Breast epithelium (tissue), 4 donors: ENCODE measurements at regions not wholly inside any gene's neighbourhood (a gene's known extent, or its start where the extent isn't known, plus 50 kb on each side); places are given as distances from the start of the nearest gene placed in this dataset.

Source experiments
- DNase-seq, 2 donors: peaks; one replicate each; pipeline ENCODE4 v3.0.0-alpha.2; 2019; ENCODE audit warnings: low spot score in 2 of 2
- H3K27ac ChIP-seq, 2 donors: fragments of 200-600 bp; sonication (generic) in 1 of 2; one replicate each; pipeline ENCODE4 v1.5.1; 2016 to 2019; ENCODE audit warnings: mild to moderate bottlenecking in 1 of 2
- H3K27me3 ChIP-seq, 2 donors: fragments of 200-600 bp; sonication (generic) in 1 of 2; one replicate each; pipeline versions ENCODE4 v1.5.1 to v1.6.0; 2017 to 2019; ENCODE audit warnings: control low read depth in 1 of 2, mild to moderate bottlenecking in 1 of 2
- H3K36me3 ChIP-seq: fragments of 200-600 bp; one replicate; pipeline ENCODE4 v1.5.1; 2019
- H3K4me1 ChIP-seq, 2 donors: fragments of 200-600 bp; sonication (generic); one replicate each; pipeline ENCODE4 v1.5.1; 2016 to 2019; ENCODE audit warnings: control low read depth in 1 of 2
- H3K4me3 ChIP-seq, 3 donors: fragments of 200-600 bp; sonication (generic); 1 replicate in 2 of 3; 2 replicates in 1 of 3; pipeline ENCODE4 v1.5.1; 2016 to 2019; ENCODE audit warnings: mild to moderate bottlenecking in 3 of 3, moderate library complexity in 2 of 3
- H3K9me3 ChIP-seq, 2 donors: fragments of 200-600 bp; sonication (generic) in 1 of 2; one replicate each; pipeline ENCODE4 v1.5.1; 2016 to 2019; ENCODE audit warnings: control low read depth in 1 of 2
- POLR2A ChIP-seq: fragments of 450-650 bp; IDR thresholded peaks from one replicate; pipeline ENCODE4 v1.6.1; 2016; ENCODE audit warnings: antibody characterized with exemption, mild to moderate bottlenecking, moderate library complexity
- POLR2AphosphoS5 ChIP-seq, 3 donors: sonication (generic); formaldehyde crosslinking; IDR thresholded peaks; one replicate each; pipeline ENCODE4 v1.6.1; 2017; ENCODE audit warnings: antibody characterized with exemption in 3 of 3
- intact Hi-C: fragments of 100-400 bp; cut with DNase I; formaldehyde crosslinking; loops from one replicate; pipeline ENCODE4 v1.15.1; 2023; ENCODE audit warnings: low total_unique reads
- TF ChIP-seq, protein P1 (sequence below), 3 donors: fragments of 450-650 bp; IDR thresholded peaks; one replicate each; pipeline ENCODE4 v1.5.1; 2016 to 2017; ENCODE audit warnings: antibody characterized with exemption in 3 of 3, mild to moderate bottlenecking in 3 of 3, moderate library complexity in 3 of 3

DNA sequence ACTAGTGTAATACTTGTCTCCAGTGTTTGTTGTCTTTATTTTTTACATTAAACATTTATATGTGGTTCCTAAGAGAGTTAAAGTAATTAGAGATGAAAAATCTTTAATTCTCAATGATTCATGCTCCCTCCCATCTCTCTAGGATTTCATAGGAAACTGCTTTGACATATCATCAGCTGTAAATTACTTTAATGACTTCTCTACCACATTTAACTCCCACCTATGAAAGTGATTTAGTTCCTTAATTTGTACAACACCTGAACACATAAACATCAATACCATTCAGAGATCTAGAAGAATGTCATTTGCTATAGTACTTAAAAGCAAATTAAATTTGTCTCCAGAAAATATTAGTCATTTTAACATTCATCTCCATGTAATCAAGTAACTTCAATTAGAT lies 524.2 kb upstream of the CHAC2 start:
- Histone ChIP-seq H3K27ac (no peak overlapping the region), H3K9me3 (no peaks in the 10 kb centered on the region), H3K4me1 (no peaks in the 10 kb centered on the region), H3K27me3 (no peaks in the 10 kb centered on the region), H3K4me3 (no peak overlapping the region), H3K36me3 (no peaks in the 10 kb centered on the region)
- intact Hi-C loops, result no loop called here
- no peak for DNase-seq
- no peak for TF ChIP-seq POLR2A
- TF ChIP-seq, protein P1, sequence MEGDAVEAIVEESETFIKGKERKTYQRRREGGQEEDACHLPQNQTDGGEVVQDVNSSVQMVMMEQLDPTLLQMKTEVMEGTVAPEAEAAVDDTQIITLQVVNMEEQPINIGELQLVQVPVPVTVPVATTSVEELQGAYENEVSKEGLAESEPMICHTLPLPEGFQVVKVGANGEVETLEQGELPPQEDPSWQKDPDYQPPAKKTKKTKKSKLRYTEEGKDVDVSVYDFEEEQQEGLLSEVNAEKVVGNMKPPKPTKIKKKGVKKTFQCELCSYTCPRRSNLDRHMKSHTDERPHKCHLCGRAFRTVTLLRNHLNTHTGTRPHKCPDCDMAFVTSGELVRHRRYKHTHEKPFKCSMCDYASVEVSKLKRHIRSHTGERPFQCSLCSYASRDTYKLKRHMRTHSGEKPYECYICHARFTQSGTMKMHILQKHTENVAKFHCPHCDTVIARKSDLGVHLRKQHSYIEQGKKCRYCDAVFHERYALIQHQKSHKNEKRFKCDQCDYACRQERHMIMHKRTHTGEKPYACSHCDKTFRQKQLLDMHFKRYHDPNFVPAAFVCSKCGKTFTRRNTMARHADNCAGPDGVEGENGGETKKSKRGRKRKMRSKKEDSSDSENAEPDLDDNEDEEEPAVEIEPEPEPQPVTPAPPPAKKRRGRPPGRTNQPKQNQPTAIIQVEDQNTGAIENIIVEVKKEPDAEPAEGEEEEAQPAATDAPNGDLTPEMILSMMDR (IDR thresholded peaks at IDR 0.05), result no peak
- no peak for TF ChIP-seq POLR2AphosphoS5 (IDR thresholded peaks at IDR 0.05)

DNA sequence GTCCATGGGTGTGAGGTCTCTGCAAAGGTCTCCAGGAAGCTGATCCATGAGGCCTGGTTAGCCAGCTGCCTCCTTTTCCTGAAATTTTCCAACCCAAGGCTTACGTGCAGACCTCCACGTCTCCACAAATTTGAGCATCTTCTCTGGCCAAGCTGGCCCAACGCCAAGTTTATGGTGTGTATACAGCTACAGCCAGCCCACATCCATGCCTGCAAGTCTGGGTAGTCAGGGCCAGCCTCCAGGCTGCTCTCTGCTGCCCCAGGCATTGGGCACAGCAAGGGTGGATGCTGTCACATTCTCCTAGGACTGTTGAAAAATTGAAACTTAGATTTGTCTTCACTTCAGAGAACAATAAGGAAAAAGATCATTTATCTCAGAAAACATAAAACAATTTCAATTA lies 525.5 kb upstream of the CHAC2 start:
- intact Hi-C loops, result no loop called here
- Histone ChIP-seq H3K27ac (no peak overlapping the region), H3K27me3 (no peaks in the 10 kb centered on the region), H3K36me3 (no peaks in the 10 kb centered on the region), H3K4me3 (no peak overlapping the region), H3K4me1 (no peaks in the 10 kb centered on the region), H3K9me3 (no peaks in the 10 kb centered on the region)
- TF ChIP-seq POLR2A (no peak), POLR2AphosphoS5 (IDR thresholded peaks at IDR 0.05) (no peak)
- TF ChIP-seq, protein P1 (IDR thresholded peaks at IDR 0.05), result no peak
- no peak for DNase-seq

DNA sequence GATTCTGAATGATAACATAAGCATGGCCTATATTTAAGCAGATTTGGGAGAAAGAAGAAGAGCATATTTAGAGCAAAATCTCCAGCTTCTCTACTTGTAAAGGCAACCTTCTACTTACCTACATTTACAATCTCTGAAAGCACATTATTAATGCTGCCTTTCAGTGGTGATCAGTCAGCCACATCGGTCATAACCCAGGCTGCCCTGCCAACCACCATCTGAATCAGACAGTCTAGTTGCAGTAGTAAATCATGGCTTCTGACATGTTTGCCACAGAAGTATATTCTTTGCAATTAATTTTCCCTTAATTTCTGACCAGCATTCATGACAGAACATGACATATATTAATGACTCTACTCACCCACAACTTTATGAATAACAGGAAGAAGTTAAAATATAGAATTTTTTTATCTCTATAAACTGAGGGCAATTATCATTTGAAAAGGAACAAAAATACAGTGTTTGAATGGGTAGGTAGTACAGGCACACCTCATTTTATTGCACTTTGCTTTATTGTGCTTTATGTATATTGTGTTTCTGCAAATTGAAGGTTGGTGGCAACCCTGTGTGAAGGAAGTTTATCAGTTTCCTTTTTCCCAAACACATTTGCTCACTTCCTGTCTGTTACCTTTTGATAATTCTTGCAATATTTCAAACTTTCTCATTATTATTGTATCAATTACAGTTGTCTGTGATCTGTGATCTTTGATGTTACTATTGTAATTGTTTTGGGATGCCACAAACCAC lies 531.6 kb upstream of the CHAC2 start:
- Histone ChIP-seq H3K4me3 (no peak overlapping the region), H3K27ac (no peak overlapping the region), H3K36me3 (no peaks in the 10 kb centered on the region), H3K27me3 (no peaks in the 10 kb centered on the region), H3K4me1 (no peaks in the 10 kb centered on the region), H3K9me3 (no peaks in the 10 kb centered on the region)
- TF ChIP-seq POLR2A, result no peak
- TF ChIP-seq POLR2AphosphoS5 (IDR thresholded peaks at IDR 0.05), result no peak
- TF ChIP-seq, protein P1 (IDR thresholded peaks at IDR 0.05), result no peak
- DNase-seq, result no peak
- intact Hi-C loops, result no loop called here

DNA sequence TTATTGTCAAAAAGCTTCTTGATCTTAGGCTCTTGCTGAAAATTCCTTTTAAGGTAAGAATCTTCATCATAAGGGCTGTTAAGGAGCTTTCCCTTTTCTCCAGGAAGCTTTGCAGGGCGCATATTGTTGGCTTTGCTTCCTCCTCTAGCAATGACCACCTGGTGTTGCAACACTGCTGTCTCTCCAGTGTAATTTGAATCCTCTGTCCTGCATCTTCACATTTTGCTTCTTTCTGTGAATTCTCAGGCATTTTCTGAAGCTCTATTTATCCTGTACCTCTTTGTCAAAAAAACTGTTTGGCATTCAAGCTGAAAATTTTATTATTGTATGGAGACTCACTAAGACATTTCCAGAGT lies 533.1 kb upstream of the CHAC2 start:
- Histone ChIP-seq H3K27me3 (no peaks in the 10 kb centered on the region), H3K4me1 (no peaks in the 10 kb centered on the region), H3K27ac (no peak overlapping the region), H3K36me3 (no peaks in the 10 kb centered on the region), H3K4me3 (no peak overlapping the region), H3K9me3 (no peaks in the 10 kb centered on the region)
- TF ChIP-seq POLR2A (no peak), POLR2AphosphoS5 (IDR thresholded peaks at IDR 0.05) (no peak)
- TF ChIP-seq, protein P1 (IDR thresholded peaks at IDR 0.05), result no peak
- intact Hi-C loops, result no loop called here
- no peak for DNase-seq

DNA sequence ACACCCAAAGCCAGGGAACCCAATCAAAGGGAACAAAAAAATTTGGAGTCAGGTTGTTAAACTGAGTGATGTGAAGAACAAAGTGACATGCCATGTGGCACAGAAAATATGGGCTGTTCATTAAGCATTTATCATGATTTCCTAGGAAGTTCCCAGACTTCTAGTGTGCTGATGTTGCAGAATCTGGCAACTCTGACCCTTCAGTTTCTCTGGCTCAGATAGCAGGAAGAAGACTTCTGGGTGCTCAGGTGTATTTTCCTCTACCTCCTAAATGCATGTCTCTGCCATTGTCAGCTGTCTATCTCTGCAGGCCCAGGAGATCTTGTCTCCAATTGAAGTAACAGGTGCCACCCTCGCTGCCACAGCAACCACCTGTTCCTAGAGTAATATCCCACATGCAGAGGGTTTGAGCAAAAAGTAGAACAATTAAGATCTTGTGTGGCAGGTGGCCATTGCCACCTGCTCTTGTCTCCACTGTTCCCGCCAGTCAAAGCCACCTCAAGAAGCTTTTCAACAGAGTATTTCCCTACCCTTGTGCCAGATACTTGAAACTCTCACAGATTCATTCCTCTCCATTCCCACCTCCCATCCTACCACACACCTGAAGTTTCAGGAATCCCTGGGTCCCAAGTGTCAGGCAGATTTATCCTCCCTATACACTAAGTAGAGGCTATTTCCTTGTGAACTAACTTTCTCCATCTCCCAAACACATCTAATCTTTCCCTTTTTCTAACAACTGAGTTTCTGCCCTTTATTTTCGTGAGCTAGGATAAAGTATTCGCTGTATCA lies 533.7 kb upstream of the CHAC2 start:
- H3K27me3 ChIP-seq, result no peaks in the 10 kb centered on the region
- TF ChIP-seq POLR2AphosphoS5 (IDR thresholded peaks at IDR 0.05) (no peak), POLR2A (no peak)
- TF ChIP-seq, protein P1 (IDR thresholded peaks at IDR 0.05), result no peak
- no peaks in the 10 kb centered on the region for H3K36me3 ChIP-seq
- no peak overlapping the region for H3K4me3 ChIP-seq
- no peaks in the 10 kb centered on the region for H3K4me1 ChIP-seq
- no peak for DNase-seq
- no peaks in the 10 kb centered on the region for H3K9me3 ChIP-seq
- intact Hi-C loops, result no loop called here
- no peak overlapping the region for H3K27ac ChIP-seq
